ENCODE measurements at regions not wholly inside any gene's neighbourhood (a gene's known extent, or its start where the extent isn't known, plus 50 kb on each side); places are given as distances from the start of the nearest gene placed in this dataset.

GRCh38 chr3:1551741-1552140, 458.9 kb downstream of the CNTN6 start:
- no peak for DNase-seq (ENCODE audit: low spot score)

GRCh38 chr3:1552831-1553230, 460.0 kb downstream of the CNTN6 start:
- no peak for DNase-seq (ENCODE audit: low spot score)

- DNase-seq (ENCODE audit: low spot score) = no peak
These were observed 468.6 kb downstream of the CNTN6 start for GRCh38 chr3:1561427-1561826.

- no peak for DNase-seq (ENCODE audit: low spot score)
These were observed 478.9 kb downstream of the CNTN6 start for GRCh38 chr3:1571736-1572135.

GRCh38 chr3:1576047-1576446, 483.2 kb downstream of the CNTN6 start:
- DNase-seq (ENCODE audit: low spot score) = no peak

GRCh38 chr3:1578124-1578806, 485.4 kb downstream of the CNTN6 start:
- no peak for DNase-seq (ENCODE audit: low spot score)

GRCh38 chr3:1583044-1583443, 490.2 kb downstream of the CNTN6 start:
- no peak for DNase-seq (ENCODE audit: low spot score)

- no peak for DNase-seq (ENCODE audit: low spot score)
These were observed 494.6 kb downstream of the CNTN6 start for GRCh38 chr3:1587426-1587825.

- no peak for DNase-seq (ENCODE audit: low spot score)
These were observed 498.7 kb downstream of the CNTN6 start for GRCh38 chr3:1591327-1592028.

- no peak for DNase-seq (ENCODE audit: low spot score)
These were observed 502.1 kb downstream of the CNTN6 start for GRCh38 chr3:1594940-1595339.

- DNase-seq (ENCODE audit: low spot score) = no peak
These were observed 498.5 kb upstream of the CNTN4 start for GRCh38 chr3:1600206-1600605.

GRCh38 chr3:1600700-1601418, 497.8 kb upstream of the CNTN4 start:
- DNase-seq (ENCODE audit: low spot score) = no peak

- DNase-seq (ENCODE audit: low spot score) = no peak
These were observed 489.2 kb upstream of the CNTN4 start for GRCh38 chr3:1609416-1609815.

GRCh38 chr3:1611824-1612223, 486.8 kb upstream of the CNTN4 start:
- DNase-seq (ENCODE audit: low spot score) = no peak

- no peak for DNase-seq (ENCODE audit: low spot score)
These were observed 484.7 kb upstream of the CNTN4 start for GRCh38 chr3:1613962-1614361.

- DNase-seq (ENCODE audit: low spot score) = no peak
These were observed 481.9 kb upstream of the CNTN4 start for GRCh38 chr3:1616744-1617143.

- DNase-seq (ENCODE audit: low spot score) = no peak
These were observed 474.8 kb upstream of the CNTN4 start for GRCh38 chr3:1623896-1624295.

GRCh38 chr3:1632128-1632527, 466.5 kb upstream of the CNTN4 start:
- no peak for DNase-seq (ENCODE audit: low spot score)

- DNase-seq (ENCODE audit: low spot score) = no peak
These were observed 436.8 kb upstream of the CNTN4 start for GRCh38 chr3:1661839-1662238.

GRCh38 chr3:1664266-1664665, 434.4 kb upstream of the CNTN4 start:
- no peak for DNase-seq (ENCODE audit: low spot score)

GRCh38 chr3:1666865-1667264, 431.8 kb upstream of the CNTN4 start:
- no peak for DNase-seq (ENCODE audit: low spot score)

GRCh38 chr3:1677576-1678156, 421.0 kb upstream of the CNTN4 start:
- no peak for DNase-seq (ENCODE audit: low spot score)

- no peak for DNase-seq (ENCODE audit: low spot score)
These were observed 406.2 kb upstream of the CNTN4 start for GRCh38 chr3:1692428-1692827.
